Stimulated activated naive CD4-positive, alpha-beta T cell treated with Interleukin-2 at 50 U/mL for 16 hours (primary cell): ENCODE measurements at regions not wholly inside any gene's neighbourhood (a gene's known extent, or its start where the extent isn't known, plus 50 kb on each side); places are given as distances from the start of the nearest gene placed in this dataset.

ENCODE experiments used
- DNase-seq: peaks from one replicate; lab custom pipeline; 2025; lab: John Stamatoyannopoulos, UW

- DNase-seq: no peak
These were observed 117.7 kb upstream of the GSC start for GRCh38 chr14:94887591-94887990.

- no peak for DNase-seq
These were observed 117.0 kb upstream of the GSC start for GRCh38 chr14:94886931-94887330.

GRCh38 chr14:94885481-94886155 is 115.7 kb upstream of the GSC start:
- DNase-seq: no peak

- no peak for DNase-seq
These were observed 114.8 kb upstream of the GSC start for GRCh38 chr14:94884616-94885230.

GRCh38 chr14:94882401-94882800 is 112.5 kb upstream of the GSC start:
- DNase-seq: no peak

- DNase-seq: no peak
These were observed 111.0 kb upstream of the GSC start for GRCh38 chr14:94880876-94881275.

GRCh38 chr14:94880106-94880505 is 110.2 kb upstream of the GSC start:
- no peak for DNase-seq

- DNase-seq: no peak
These were observed 109.6 kb upstream of the GSC start for GRCh38 chr14:94879537-94879936.

- DNase-seq: no peak
These were observed 106.4 kb upstream of the GSC start for GRCh38 chr14:94876306-94876705.

GRCh38 chr14:94875256-94875655 is 105.3 kb upstream of the GSC start:
- no peak for DNase-seq

GRCh38 chr14:94868772-94869072 is 98.8 kb upstream of the GSC start:
- no peak for DNase-seq

- DNase-seq: no peak
These were observed 98.2 kb upstream of the GSC start for GRCh38 chr14:94867946-94868771.

GRCh38 chr14:94867209-94867608 is 97.3 kb upstream of the GSC start:
- DNase-seq: no peak

GRCh38 chr14:94864387-94865195 is 94.7 kb upstream of the GSC start:
- DNase-seq: no peak

GRCh38 chr14:94863366-94863765 is 93.5 kb upstream of the GSC start:
- no peak for DNase-seq

- no peak for DNase-seq
These were observed 88.0 kb upstream of the GSC start for GRCh38 chr14:94857950-94858349.

GRCh38 chr14:94853920-94854319 is 84.0 kb upstream of the GSC start:
- DNase-seq: no peak

GRCh38 chr14:94850309-94851211 is 80.6 kb upstream of the GSC start:
- DNase-seq: no peak

- no peak for DNase-seq
These were observed 74.8 kb upstream of the GSC start for GRCh38 chr14:94844593-94845152.

GRCh38 chr14:94840467-94840866 is 70.6 kb upstream of the GSC start:
- no peak for DNase-seq

GRCh38 chr14:94839348-94839747 is 69.4 kb upstream of the GSC start:
- DNase-seq: no peak
